ENCODE measurements at regions not wholly inside any gene's neighbourhood (a gene's known extent, or its start where the extent isn't known, plus 50 kb on each side); places are given as distances from the start of the nearest gene placed in this dataset.
"Not testable (repeated sequence)": the region's sequence is repeated elsewhere in the genome, so short reads cannot be mapped to it uniquely, and the experiment has no call there.

DNA sequence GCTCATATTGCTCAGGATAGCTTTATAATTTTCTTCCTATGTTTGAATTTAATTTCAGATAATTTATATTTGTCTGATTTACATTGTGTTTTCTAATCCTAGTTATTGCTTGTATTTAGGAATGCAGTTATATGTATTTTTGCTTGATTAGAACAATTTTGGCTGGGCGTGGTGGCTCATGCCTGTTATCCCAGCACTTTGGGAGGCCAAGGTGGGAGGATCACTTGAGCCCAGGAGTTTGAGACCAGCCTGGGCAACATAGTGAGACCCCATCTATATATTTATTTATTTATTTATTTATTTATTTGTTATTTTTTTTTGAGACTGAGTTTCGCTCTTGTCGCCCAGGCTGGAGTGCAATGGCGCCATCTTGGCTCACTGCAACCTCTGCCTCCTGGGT, 73.9 kb downstream of the KPNA2 start:
- not testable (repeated sequence) for TF ChIP-seq CTCF (optimal IDR thresholded peaks at IDR 0.05 in 1 of 3, IDR thresholded peaks at IDR 0.05 in 1 of 3, conservative IDR thresholded peaks at IDR 0.05 in 1 of 3; ENCODE audit: extremely low read depth in 1 of 3, insufficient read depth in 2 of 3, low read length in 3 of 3); EZH2 (IDR thresholded peaks at IDR 0.05; ENCODE audit: low read length)

Data from keratinocyte (primary cell).